AG04450 (cell line): ENCODE measurements at regions not wholly inside any gene's neighbourhood (a gene's known extent, or its start where the extent isn't known, plus 50 kb on each side); places are given as distances from the start of the nearest gene placed in this dataset.

Experiments used
- CTCF ChIA-PET: fragments of 300-600, 350-600 bp; formaldehyde crosslinking; extraction: SDS; loops from one replicate; lab custom pipeline; 2022; ENCODE audit warnings: antibody characterized with exemption, inconsistent platforms; lab: Charles Lee
- POLR2A ChIA-PET: fragments of 350-600 bp; formaldehyde crosslinking; extraction: SDS; loops from one replicate; lab custom pipeline; 2021; ENCODE audit warnings: antibody characterized with exemption, inconsistent platforms; lab: Yijun Ruan, JAX
- DNase-seq: peaks from one replicate; pipeline ENCODE4 v3.0.0-alpha.2; 2011; ENCODE audit warnings: low read depth, low spot score
- H3K27ac ChIP-seq: one replicate; pipeline ENCODE4 v1.5.1; 2012; ENCODE audit warnings: low read depth, low read length, control low read depth
- H3K27me3 ChIP-seq: one replicate; pipeline ENCODE4 v1.6.0; 2012; ENCODE audit warnings: low read length; ENCODE audit not compliant: control insufficient read depth, insufficient read depth
- H3K4me3 ChIP-seq: 2 replicates; pipeline ENCODE4 v1.5.1; 2011; ENCODE audit warnings: mild to moderate bottlenecking, low read depth, low read length, control low read depth
- H3K9me3 ChIP-seq: 2 replicates; pipeline ENCODE4 v1.5.1; 2012; ENCODE audit warnings: low read length; ENCODE audit not compliant: control insufficient read depth, insufficient read depth
- TF ChIP-seq, protein P1 (sequence below): IDR thresholded peaks from 2 replicates; pipeline ENCODE4 v1.5.1; 2011; ENCODE audit warnings: low read depth, low read length, control low read depth, inconsistent platforms

DNA sequence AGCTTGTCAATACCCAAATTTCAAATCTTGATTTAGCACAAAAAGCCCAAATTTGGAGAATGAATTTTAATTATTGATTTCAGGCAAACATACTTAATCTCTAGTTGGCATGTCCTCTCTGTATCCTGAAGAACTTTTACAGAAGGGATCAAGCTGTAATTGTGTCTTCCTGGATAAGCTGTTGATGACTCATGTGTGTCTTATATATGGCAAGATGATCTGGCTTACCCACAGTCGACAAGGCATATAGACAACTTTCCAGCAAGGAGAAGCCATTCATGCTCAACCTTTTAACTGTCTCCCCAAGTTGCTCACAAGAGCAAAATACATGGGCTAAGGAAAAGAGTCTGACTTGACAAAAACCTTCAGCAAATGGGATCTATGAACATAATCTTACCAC lies 112.5 kb upstream of the SLCO6A1 start:
- CTCF ChIA-PET, result no interaction called here
- Histone ChIP-seq H3K27ac (no peak overlapping the region), H3K9me3 (no peaks in the 10 kb centered on the region), H3K4me3 (no peak overlapping the region), H3K27me3 (no peaks in the 10 kb centered on the region)
- no peak for DNase-seq
- TF ChIP-seq, protein P1, sequence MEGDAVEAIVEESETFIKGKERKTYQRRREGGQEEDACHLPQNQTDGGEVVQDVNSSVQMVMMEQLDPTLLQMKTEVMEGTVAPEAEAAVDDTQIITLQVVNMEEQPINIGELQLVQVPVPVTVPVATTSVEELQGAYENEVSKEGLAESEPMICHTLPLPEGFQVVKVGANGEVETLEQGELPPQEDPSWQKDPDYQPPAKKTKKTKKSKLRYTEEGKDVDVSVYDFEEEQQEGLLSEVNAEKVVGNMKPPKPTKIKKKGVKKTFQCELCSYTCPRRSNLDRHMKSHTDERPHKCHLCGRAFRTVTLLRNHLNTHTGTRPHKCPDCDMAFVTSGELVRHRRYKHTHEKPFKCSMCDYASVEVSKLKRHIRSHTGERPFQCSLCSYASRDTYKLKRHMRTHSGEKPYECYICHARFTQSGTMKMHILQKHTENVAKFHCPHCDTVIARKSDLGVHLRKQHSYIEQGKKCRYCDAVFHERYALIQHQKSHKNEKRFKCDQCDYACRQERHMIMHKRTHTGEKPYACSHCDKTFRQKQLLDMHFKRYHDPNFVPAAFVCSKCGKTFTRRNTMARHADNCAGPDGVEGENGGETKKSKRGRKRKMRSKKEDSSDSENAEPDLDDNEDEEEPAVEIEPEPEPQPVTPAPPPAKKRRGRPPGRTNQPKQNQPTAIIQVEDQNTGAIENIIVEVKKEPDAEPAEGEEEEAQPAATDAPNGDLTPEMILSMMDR, result no peak
- POLR2A ChIA-PET, result no interaction called here

DNA sequence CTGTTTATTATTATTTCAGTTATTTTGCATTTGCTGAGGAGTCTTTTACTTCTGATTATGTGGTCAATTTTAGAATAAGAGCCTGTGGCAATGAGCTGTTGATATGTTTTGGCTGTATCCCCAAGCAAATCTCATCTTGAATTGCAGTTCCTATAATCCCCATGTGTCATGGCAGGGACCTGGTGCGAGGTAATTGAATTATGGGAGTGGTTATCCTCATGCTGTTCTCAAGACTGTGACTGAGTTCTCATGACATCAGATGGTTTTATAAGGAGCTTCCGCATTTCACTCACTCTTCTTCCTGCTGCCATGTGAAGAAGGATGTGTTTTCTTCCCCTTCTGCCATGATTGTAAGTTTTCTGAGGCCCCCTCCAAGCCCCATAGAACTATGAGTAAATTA lies 114.9 kb upstream of the SLCO6A1 start:
- Histone ChIP-seq H3K27ac (no peak overlapping the region), H3K4me3 (no peak overlapping the region), H3K27me3 (no peaks in the 10 kb centered on the region), H3K9me3 (no peaks in the 10 kb centered on the region)
- no peak for DNase-seq
- TF ChIP-seq, protein P1, result no peak
- ChIA-PET POLR2A (no interaction called here), CTCF (no interaction called here)

DNA sequence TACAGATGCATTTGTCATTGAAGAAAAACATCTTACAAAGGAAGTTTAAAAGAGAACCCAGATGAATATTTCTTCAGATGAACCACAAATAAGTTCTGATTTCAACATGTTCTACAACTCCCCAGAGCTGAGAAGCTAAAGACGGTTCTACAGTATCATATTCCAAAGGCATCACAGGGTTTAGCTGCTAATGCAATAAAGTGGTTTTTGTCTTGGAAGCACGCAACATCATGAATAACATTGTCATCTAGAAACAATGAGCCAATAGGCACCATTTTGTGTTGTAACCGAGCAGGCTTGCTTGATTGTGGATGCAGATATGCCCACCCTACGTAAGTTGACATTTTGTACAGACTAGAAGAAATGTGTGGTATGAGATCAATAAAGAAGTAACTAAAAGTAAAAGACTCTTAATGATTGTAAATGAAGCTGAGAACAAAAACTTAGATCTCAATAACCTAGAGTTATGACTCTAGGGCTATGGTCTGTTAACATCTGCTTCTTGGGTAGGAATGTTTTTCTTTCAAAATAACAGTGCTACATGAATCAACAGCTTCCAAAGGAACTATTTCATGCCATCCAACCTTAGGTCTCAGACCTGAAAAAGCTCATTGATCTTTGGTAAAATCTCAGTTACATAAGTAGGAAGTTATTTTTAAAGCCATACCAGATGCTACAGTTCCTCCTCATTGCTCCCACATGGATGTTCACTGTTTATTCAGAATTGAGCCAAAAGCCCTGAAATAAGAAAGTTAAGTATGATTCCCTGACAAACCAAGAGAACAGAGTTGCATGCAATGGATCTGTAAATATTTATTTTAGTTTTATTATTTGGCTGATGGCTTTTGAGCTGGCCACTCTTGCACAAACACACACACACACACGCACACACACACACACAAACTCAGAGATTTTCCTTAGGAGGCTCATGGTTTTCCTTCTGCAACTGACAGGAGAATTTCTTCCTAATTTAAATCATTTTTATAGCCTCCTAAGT lies 118.7 kb upstream of the SLCO6A1 start:
- H3K9me3 ChIP-seq, result no peaks in the 10 kb centered on the region
- ChIA-PET CTCF (interaction anchor here (0.9 kb wide), 1 partner anchor 64 kb away, joined by 3 read pairs; no protein-coding TSS in a partner anchor), POLR2A (no interaction called here)
- TF ChIP-seq, protein P1, result no peak
- no peaks in the 10 kb centered on the region for H3K27me3 ChIP-seq
- H3K27ac ChIP-seq, result no peak overlapping the region
- DNase-seq, result no peak
- H3K4me3 ChIP-seq, result no peak overlapping the region

DNA sequence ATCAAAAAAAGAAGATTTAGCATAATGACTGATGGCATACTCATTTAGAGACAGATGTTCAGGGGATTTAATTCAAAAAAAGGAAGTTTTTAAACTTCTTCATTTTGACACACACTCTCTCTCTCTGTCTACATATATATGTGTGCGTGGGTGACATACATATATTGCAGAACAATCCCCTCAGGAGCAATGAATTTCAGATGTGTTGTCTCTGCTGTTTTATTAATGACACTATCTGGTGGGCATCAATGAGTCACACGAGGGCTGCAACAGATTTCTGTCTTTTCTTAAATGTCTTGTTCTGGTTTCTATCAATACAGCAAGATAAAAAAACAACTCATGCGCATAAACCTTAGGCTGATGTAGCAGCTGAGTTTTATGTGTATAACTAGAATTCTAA lies 123.5 kb upstream of the SLCO6A1 start:
- H3K27me3 ChIP-seq, result no peaks in the 10 kb centered on the region
- no peak overlapping the region for H3K27ac ChIP-seq
- DNase-seq, result no peak
- H3K4me3 ChIP-seq, result no peak overlapping the region
- POLR2A ChIA-PET, result no interaction called here
- CTCF ChIA-PET, result no interaction called here
- TF ChIP-seq, protein P1, result no peak
- no peaks in the 10 kb centered on the region for H3K9me3 ChIP-seq
